HepG2 (cell line): ENCODE measurements at regions not wholly inside any gene's neighbourhood (a gene's known extent, or its start where the extent isn't known, plus 50 kb on each side); places are given as distances from the start of the nearest gene placed in this dataset.

Experiments
- BRD4 ChIP-seq: sonication (generic); formaldehyde crosslinking; IDR thresholded peaks from 2 replicates; pipeline ENCODE4 v1.4.0; 2020; ENCODE audit warnings: missing genetic modification reagents
- CBX5 ChIP-seq: sonication (generic); formaldehyde crosslinking; IDR thresholded peaks from 2 replicates; pipeline ENCODE4 v1.4.0; 2020; ENCODE audit warnings: missing genetic modification reagents, borderline replicate concordance
- CTCF ChIP-seq: sonication (generic); formaldehyde crosslinking; IDR thresholded peaks from 2 replicates; pipeline ENCODE4 v1.5.0; 2020; ENCODE audit warnings: mild to moderate bottlenecking, missing genetic modification reagents, moderate library complexity
- ETV6 ChIP-seq: sonication (generic); formaldehyde crosslinking; conservative IDR thresholded peaks from 2 replicates; pipeline ENCODE4 v1.4.0; 2020; ENCODE audit warnings: missing genetic modification reagents
- HNF4G ChIP-seq, 2 experiments: sonication (generic) in 1 of 2; formaldehyde crosslinking in 1 of 2; IDR thresholded peaks; 2 replicates each; pipeline versions ENCODE4 v1.4.0 to v1.6.1; 2011 to 2020; ENCODE audit warnings: borderline replicate concordance in 2 of 2, low read depth in 2 of 2, mild to moderate bottlenecking in 2 of 2, low read length in 1 of 2, missing genetic modification reagents in 1 of 2, moderate library complexity in 1 of 2
- MLLT10 ChIP-seq: sonication (generic); formaldehyde crosslinking; IDR thresholded peaks from 2 replicates; pipeline ENCODE4 v1.4.0; 2020; ENCODE audit warnings: missing genetic modification reagents
- NAIF1 ChIP-seq: sonication (generic); formaldehyde crosslinking; IDR thresholded peaks from 2 replicates; pipeline ENCODE4 v1.5.0; 2020; ENCODE audit warnings: mild to moderate bottlenecking, missing genetic modification reagents, borderline replicate concordance
- NFIB ChIP-seq: sonication (generic); formaldehyde crosslinking; IDR thresholded peaks from 2 replicates; pipeline ENCODE4 v1.9.0; 2021; ENCODE audit warnings: missing genetic modification reagents, mild to moderate bottlenecking, borderline replicate concordance
- RAD21 ChIP-seq: fragments of 450-650 bp; formaldehyde crosslinking; IDR thresholded peaks from 2 replicates; pipeline ENCODE4 v1.5.0; 2020; ENCODE audit warnings: mild to moderate bottlenecking
- RFX3 ChIP-seq: IDR thresholded peaks from 2 replicates; pipeline ENCODE4 v1.6.1; 2016; ENCODE audit warnings: missing biosample characterization, missing genetic modification reagents
- TCF12 ChIP-seq, 2 experiments: fragments of 450-650 bp in 1 of 2; sonication (generic) in 1 of 2; formaldehyde crosslinking in 1 of 2; IDR thresholded peaks; 2 replicates each; pipeline versions ENCODE4 v1.6.1 to v1.8.0; 2017 to 2022; ENCODE audit warnings: antibody characterized with exemption in 1 of 2, mild to moderate bottlenecking in 1 of 2, missing genetic modification reagents in 1 of 2, moderate library complexity in 1 of 2
- XRCC5 ChIP-seq: fragments of 200-400 bp; formaldehyde crosslinking; optimal IDR thresholded peaks from 2 replicates; pipeline ENCODE3; 2017; ENCODE audit warnings: mild to moderate bottlenecking, low read length
- ZFAT ChIP-seq: sonication (generic); formaldehyde crosslinking; conservative IDR thresholded peaks from 2 replicates; pipeline ENCODE4 v1.8.1; 2023; ENCODE audit warnings: missing genetic modification reagents, inconsistent platforms
- ZNF451 ChIP-seq: sonication (generic); formaldehyde crosslinking; IDR thresholded peaks from 2 replicates; pipeline ENCODE4 v1.5.0; 2020; ENCODE audit warnings: mild to moderate bottlenecking, missing genetic modification reagents
- ZNF512 ChIP-seq: sonication (generic); formaldehyde crosslinking; IDR thresholded peaks from 2 replicates; pipeline ENCODE4 v1.4.0; 2020; ENCODE audit warnings: mild to moderate bottlenecking, missing genetic modification reagents
- ZSCAN20 ChIP-seq: sonication (generic); formaldehyde crosslinking; IDR thresholded peaks from 2 replicates; pipeline ENCODE4 v1.4.0; 2020; ENCODE audit warnings: missing genetic modification reagents, mild to moderate bottlenecking, borderline replicate concordance
- TF ChIP-seq, protein P1 (sequence below): sonication (generic); formaldehyde crosslinking; IDR thresholded peaks from 2 replicates; pipeline ENCODE4 v1.5.1; 2020; ENCODE audit warnings: missing genetic modification reagents, mild to moderate bottlenecking, borderline replicate concordance
- TF ChIP-seq, protein P2 (sequence below): sonication (generic); formaldehyde crosslinking; IDR thresholded peaks from 2 replicates; pipeline ENCODE4 v1.4.0; 2020; ENCODE audit warnings: missing genetic modification reagents, borderline replicate concordance

DNA sequence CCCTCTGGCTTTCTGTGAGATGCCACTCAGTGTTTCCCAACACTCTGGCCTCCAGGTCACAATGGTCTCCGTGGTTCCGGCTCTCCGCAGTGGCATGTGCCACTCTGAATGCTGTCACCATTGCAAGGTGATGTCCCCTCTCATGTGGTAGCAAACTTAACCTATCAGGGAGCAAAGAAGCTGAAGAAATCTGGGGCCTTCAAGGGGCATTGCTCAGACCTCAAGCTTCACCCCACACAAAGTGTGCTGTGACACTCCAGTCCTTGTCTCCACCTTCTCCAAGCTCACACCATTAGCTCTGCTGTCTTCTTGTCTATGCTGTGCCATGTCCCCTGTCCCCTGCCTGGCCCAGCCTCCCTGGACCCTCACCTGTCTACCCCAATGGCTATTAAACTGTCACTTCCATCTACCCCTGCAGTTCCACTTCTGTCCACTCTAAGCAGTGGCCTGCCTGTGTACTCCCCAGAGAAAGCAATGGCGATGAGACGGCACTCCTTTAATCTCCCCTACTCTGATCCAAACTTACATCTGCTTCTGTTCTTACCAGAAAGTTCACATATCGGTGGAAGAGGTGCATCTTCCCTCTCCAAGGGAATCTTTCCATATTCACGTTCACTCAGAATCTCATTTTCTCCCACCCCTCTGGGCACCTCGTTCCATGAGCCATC, 93.7 kb downstream of the DHRS2 start (continued):
- TF ChIP-seq, protein P1, sequence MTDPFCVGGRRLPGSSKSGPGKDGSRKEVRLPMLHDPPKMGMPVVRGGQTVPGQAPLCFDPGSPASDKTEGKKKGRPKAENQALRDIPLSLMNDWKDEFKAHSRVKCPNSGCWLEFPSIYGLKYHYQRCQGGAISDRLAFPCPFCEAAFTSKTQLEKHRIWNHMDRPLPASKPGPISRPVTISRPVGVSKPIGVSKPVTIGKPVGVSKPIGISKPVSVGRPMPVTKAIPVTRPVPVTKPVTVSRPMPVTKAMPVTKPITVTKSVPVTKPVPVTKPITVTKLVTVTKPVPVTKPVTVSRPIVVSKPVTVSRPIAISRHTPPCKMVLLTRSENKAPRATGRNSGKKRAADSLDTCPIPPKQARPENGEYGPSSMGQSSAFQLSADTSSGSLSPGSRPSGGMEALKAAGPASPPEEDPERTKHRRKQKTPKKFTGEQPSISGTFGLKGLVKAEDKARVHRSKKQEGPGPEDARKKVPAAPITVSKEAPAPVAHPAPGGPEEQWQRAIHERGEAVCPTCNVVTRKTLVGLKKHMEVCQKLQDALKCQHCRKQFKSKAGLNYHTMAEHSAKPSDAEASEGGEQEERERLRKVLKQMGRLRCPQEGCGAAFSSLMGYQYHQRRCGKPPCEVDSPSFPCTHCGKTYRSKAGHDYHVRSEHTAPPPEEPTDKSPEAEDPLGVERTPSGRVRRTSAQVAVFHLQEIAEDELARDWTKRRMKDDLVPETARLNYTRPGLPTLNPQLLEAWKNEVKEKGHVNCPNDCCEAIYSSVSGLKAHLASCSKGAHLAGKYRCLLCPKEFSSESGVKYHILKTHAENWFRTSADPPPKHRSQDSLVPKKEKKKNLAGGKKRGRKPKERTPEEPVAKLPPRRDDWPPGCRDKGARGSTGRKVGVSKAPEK (CRISPR knock-in tag), result peak; percentile 72; the same call in 1 of the 2 replicates
- no peak for TF ChIP-seq RFX3 (CRISPR knock-in tag)
- TF ChIP-seq RAD21 (CRISPR knock-in tag), result 0 out of 2 replicates have a peak, but pooled peaks have one; percentile 22
- TF ChIP-seq ZFAT, result no peak
- peak; percentile 32; the same call in 1 of the 2 replicates for TF ChIP-seq NFIB
- no peak for TF ChIP-seq NAIF1 (CRISPR knock-in tag)
- TF ChIP-seq HNF4G (IDR thresholded peaks at IDR 0.05; ENCODE audit: borderline replicate concordance, low read depth, low read length), result no peak
- TF ChIP-seq HNF4G (CRISPR knock-in tag; IDR thresholded peaks at IDR 0.05; ENCODE audit: borderline replicate concordance, low read depth), result 0 out of 2 replicates have a peak, but pooled peaks have one; percentile 12
- TF ChIP-seq ETV6 (CRISPR knock-in tag), result 0 out of 2 replicates have a peak, but pooled peaks have one; percentile 1
- TF ChIP-seq, protein P2, sequence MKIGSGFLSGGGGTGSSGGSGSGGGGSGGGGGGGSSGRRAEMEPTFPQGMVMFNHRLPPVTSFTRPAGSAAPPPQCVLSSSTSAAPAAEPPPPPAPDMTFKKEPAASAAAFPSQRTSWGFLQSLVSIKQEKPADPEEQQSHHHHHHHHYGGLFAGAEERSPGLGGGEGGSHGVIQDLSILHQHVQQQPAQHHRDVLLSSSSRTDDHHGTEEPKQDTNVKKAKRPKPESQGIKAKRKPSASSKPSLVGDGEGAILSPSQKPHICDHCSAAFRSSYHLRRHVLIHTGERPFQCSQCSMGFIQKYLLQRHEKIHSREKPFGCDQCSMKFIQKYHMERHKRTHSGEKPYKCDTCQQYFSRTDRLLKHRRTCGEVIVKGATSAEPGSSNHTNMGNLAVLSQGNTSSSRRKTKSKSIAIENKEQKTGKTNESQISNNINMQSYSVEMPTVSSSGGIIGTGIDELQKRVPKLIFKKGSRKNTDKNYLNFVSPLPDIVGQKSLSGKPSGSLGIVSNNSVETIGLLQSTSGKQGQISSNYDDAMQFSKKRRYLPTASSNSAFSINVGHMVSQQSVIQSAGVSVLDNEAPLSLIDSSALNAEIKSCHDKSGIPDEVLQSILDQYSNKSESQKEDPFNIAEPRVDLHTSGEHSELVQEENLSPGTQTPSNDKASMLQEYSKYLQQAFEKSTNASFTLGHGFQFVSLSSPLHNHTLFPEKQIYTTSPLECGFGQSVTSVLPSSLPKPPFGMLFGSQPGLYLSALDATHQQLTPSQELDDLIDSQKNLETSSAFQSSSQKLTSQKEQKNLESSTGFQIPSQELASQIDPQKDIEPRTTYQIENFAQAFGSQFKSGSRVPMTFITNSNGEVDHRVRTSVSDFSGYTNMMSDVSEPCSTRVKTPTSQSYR, result 0 out of 2 replicates have a peak, but pooled peaks have one; percentile 6
- peak; percentile 85 for TF ChIP-seq XRCC5
- no peak for TF ChIP-seq ZNF451 (CRISPR knock-in tag)
- no peak for TF ChIP-seq MLLT10 (CRISPR knock-in tag)
- peak; percentile 44 for TF ChIP-seq CTCF (CRISPR knock-in tag)
- TF ChIP-seq ZSCAN20 (CRISPR knock-in tag), result no peak
- no peak for TF ChIP-seq TCF12 (IDR thresholded peaks at IDR 0.05)
- TF ChIP-seq TCF12 (CRISPR knock-in tag; IDR thresholded peaks at IDR 0.05), result no peak
- peak; percentile 55; the same call in 1 of the 2 replicates for TF ChIP-seq CBX5
- no peak for TF ChIP-seq ZNF512 (CRISPR knock-in tag)
- TF ChIP-seq BRD4 (CRISPR knock-in tag), result no peak
